Fibroblast of skin of scalp (primary cell): ENCODE measurements at regions not wholly inside any gene's neighbourhood (a gene's known extent, or its start where the extent isn't known, plus 50 kb on each side); places are given as distances from the start of the nearest gene placed in this dataset.

Source experiments
- DNase-seq: peaks from one replicate; pipeline ENCODE4 v3.0.0-alpha.2; 2013

GRCh38 chr2:236692937-236693336 lies 123.3 kb downstream of the ACKR3 start:
- DNase-seq, result no peak

GRCh38 chr2:236693531-236693930 lies 123.9 kb downstream of the ACKR3 start:
- no peak for DNase-seq

GRCh38 chr2:236694146-236694888 lies 124.7 kb downstream of the ACKR3 start:
- no peak for DNase-seq

- DNase-seq, result no peak
Measured at GRCh38 chr2:236696834-236697233, 127.2 kb downstream of the ACKR3 start.

- no peak for DNase-seq
Measured at GRCh38 chr2:236698016-236698627, 128.5 kb downstream of the ACKR3 start.

- DNase-seq, result no peak
Measured at GRCh38 chr2:236700703-236701102, 131.1 kb downstream of the ACKR3 start.

- no peak for DNase-seq
Measured at GRCh38 chr2:236702657-236703372, 133.2 kb downstream of the ACKR3 start.

GRCh38 chr2:236703373-236703709 lies 133.7 kb downstream of the ACKR3 start:
- no peak for DNase-seq

- DNase-seq, result no peak
Measured at GRCh38 chr2:236703906-236704305, 134.3 kb downstream of the ACKR3 start.

- no peak for DNase-seq
Measured at GRCh38 chr2:236704887-236705286, 135.3 kb downstream of the ACKR3 start.

GRCh38 chr2:236705295-236706105 lies 135.9 kb downstream of the ACKR3 start:
- no peak for DNase-seq

- DNase-seq, result no peak
Measured at GRCh38 chr2:236706288-236706687, 136.7 kb downstream of the ACKR3 start.

- no peak for DNase-seq
Measured at GRCh38 chr2:236706803-236707202, 137.2 kb downstream of the ACKR3 start.

GRCh38 chr2:236711440-236711839 lies 141.8 kb downstream of the ACKR3 start:
- peak; percentile 51 for DNase-seq

- DNase-seq, result peak; percentile 79
Measured at GRCh38 chr2:236712304-236712703, 142.7 kb downstream of the ACKR3 start.

- DNase-seq, result no peak
Measured at GRCh38 chr2:236712961-236713673, 143.5 kb downstream of the ACKR3 start.

GRCh38 chr2:236714080-236714479 lies 144.5 kb downstream of the ACKR3 start:
- peak; percentile 53 for DNase-seq

GRCh38 chr2:236715077-236715476 lies 145.5 kb downstream of the ACKR3 start:
- DNase-seq, result peak; percentile 54

GRCh38 chr2:236715491-236715961 lies 145.9 kb downstream of the ACKR3 start:
- DNase-seq, result no peak

GRCh38 chr2:236717120-236717519 lies 147.5 kb downstream of the ACKR3 start:
- DNase-seq, result no peak

- DNase-seq, result no peak
Measured at GRCh38 chr2:236717729-236718128, 148.1 kb downstream of the ACKR3 start.
